ENCODE measurements at regions not wholly inside any gene's neighbourhood (a gene's known extent, or its start where the extent isn't known, plus 50 kb on each side); places are given as distances from the start of the nearest gene placed in this dataset.
A peak's percentile ranks its signal among the peaks of the same experiment; 100 is the strongest.

- TF ChIP-seq ZNF687 (CRISPR knock-in tag; IDR thresholded peaks at IDR 0.05) (peak; percentile 47; the same call in 1 of the 2 replicates), ZNF644 (CRISPR knock-in tag; IDR thresholded peaks at IDR 0.05; ENCODE audit: low read depth) (no peak), PCBP1 (IDR thresholded peaks at IDR 0.05; ENCODE audit: borderline replicate concordance, low read depth, low read length) (no peak), CEBPB (IDR thresholded peaks at IDR 0.05; ENCODE audit: borderline replicate concordance, low read depth, low read length) (no peak), ZNF225 (CRISPR knock-in tag; IDR thresholded peaks at IDR 0.05) (no peak), ZNF251 (CRISPR knock-in tag; IDR thresholded peaks at IDR 0.05) (no peak), GLMP (CRISPR knock-in tag; IDR thresholded peaks at IDR 0.05; ENCODE audit: borderline replicate concordance) (no peak), ZNF460 (CRISPR knock-in tag; IDR thresholded peaks at IDR 0.05; ENCODE audit: borderline replicate concordance) (no peak), HNRNPL (IDR thresholded peaks at IDR 0.05; ENCODE audit: low read depth, low read length) (0 out of 2 replicates have a peak, but pooled peaks have one; percentile 58), ZNF468 (CRISPR knock-in tag; IDR thresholded peaks at IDR 0.05) (no peak), ZNF772 (CRISPR knock-in tag; IDR thresholded peaks at IDR 0.05) (no peak), ZNF564 (CRISPR knock-in tag; IDR thresholded peaks at IDR 0.05) (no peak; the same call in 1 of the 2 replicates)
- TF ChIP-seq, protein P1, sequence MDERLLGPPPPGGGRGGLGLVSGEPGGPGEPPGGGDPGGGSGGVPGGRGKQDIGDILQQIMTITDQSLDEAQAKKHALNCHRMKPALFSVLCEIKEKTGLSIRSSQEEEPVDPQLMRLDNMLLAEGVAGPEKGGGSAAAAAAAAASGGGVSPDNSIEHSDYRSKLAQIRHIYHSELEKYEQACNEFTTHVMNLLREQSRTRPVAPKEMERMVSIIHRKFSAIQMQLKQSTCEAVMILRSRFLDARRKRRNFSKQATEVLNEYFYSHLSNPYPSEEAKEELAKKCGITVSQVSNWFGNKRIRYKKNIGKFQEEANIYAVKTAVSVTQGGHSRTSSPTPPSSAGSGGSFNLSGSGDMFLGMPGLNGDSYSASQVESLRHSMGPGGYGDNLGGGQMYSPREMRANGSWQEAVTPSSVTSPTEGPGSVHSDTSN (CRISPR knock-in tag; IDR thresholded peaks at IDR 0.05), result no peak
Observed at GRCh38 chrX:46327566-46328115, 217.6 kb downstream of the ZNF674 start (continued).
